HG02798 (cell line): ENCODE measurements at regions not wholly inside any gene's neighbourhood (a gene's known extent, or its start where the extent isn't known, plus 50 kb on each side); places are given as distances from the start of the nearest gene placed in this dataset.
"Not testable (repeated sequence)": the region's sequence is repeated elsewhere in the genome, so short reads cannot be mapped to it uniquely, and the experiment has no call there.

Experiments
- ATAC-seq: cut with Tn5 transposase; IDR thresholded peaks from one replicate; pipeline ENCODE4 v1.9.1; 2021; ENCODE audit warnings: mild to moderate bottlenecking; ENCODE audit not compliant: unreplicated experiment, poor library complexity

DNA sequence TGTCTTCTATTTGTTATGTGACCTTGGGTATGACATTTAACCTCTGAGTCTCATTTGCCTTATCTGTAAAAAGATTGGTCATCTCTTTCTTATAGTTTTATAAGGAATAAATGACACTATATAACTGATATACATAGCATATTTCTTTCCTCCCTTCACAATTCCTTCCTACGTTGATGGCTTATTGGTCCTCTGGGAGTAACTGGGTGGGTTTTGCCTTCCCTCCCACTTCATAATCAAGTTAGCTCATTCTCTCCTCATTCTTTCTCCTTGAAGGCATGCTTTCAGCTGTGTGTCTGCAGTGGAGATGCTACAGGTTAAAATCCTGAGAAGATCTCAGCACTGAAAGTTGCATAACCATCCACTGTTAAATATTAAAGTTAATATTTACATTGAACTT is 382.4 kb downstream of the TMEM38B start:
- ATAC-seq = no peak

- no peak for ATAC-seq
Observed at GRCh38 chr9:106077731-106078130, 383.4 kb downstream of the TMEM38B start.

DNA sequence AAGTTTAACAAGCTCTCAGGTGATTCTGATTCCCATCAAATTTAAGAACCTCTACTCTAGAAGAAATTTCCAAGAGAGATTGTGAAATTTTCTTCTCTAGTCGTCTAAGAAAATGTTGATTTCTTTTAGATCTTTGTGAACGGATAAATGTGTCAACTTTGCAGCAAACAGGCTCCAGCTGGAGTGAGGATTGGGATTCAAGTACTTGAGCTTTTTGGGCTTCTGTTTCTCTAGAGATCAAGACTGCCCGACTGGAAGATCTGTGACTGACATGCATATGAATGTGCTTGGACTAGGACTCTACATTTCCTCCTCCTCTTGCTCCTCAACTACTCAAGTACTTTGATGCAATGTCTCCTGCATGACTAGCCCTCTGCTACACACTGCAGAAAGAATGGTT is 388.3 kb downstream of the TMEM38B start:
- no peak for ATAC-seq

- no peak for ATAC-seq
Observed at GRCh38 chr9:106084702-106085101, 390.4 kb downstream of the TMEM38B start.

DNA sequence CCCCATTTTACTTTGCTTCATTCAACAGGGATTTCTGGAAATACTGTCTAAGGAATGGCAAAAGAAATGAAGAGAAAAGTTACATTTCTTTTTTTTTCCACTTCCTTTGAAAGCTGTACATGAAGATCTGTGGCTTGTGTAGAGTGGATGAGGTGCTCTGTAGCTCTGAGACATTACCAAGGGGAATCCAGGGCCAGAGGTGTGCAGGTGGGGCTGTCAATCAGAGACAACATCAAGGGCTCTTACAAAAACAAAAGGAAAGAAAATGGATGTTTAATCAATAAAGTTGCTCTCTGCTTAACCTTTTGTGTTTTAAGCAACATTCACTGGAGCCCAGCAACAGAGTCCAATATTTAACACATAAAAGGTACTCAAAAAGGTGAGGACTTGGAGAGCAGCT is 391.1 kb downstream of the TMEM38B start:
- ATAC-seq = no peak

GRCh38 chr9:106092083-106092482 is 397.7 kb downstream of the TMEM38B start:
- ATAC-seq = no peak

- no peak for ATAC-seq
Observed at GRCh38 chr9:106102821-106103220, 408.5 kb downstream of the TMEM38B start.

DNA sequence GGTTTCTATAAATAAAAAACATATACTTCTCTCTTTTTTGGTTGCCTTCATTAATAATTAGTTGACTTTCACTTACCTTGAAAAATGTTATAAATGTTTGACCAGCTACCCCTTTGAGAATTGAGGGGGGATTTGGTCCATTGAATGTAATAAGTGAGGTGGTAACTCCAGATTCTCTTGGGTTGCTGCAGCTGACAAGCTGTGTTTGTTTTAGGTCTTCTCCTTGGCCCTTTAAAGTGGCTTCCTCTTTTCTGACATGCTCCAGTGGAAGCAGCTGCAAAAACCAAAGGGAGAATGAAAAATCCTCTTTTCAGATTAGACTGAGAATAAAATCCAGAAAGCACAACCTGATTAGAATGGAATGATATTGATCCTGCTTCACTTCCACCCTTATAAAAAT is 410.5 kb downstream of the TMEM38B start:
- no peak for ATAC-seq

DNA sequence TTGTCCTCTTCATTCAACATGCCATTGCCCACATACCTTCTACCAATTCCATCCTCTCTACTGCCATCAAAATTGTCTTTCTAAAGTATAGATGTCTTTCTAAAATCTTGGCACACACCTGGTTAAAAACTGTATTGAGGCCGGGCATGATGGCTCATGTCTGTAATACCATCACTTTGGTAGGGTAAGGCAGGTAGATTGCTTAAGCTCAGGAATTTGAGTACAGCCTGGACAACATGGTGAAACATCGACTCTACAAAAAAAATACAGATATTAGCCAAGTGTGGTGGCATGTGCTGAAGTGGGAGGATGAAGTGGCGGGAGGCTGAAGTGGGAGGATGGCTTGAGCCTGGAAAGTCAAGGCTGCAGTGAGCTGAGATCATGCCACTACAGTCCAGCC is 412.1 kb downstream of the TMEM38B start:
- ATAC-seq = no peak

- ATAC-seq = no peak
Observed at GRCh38 chr9:106107716-106108115, 413.4 kb downstream of the TMEM38B start.

DNA sequence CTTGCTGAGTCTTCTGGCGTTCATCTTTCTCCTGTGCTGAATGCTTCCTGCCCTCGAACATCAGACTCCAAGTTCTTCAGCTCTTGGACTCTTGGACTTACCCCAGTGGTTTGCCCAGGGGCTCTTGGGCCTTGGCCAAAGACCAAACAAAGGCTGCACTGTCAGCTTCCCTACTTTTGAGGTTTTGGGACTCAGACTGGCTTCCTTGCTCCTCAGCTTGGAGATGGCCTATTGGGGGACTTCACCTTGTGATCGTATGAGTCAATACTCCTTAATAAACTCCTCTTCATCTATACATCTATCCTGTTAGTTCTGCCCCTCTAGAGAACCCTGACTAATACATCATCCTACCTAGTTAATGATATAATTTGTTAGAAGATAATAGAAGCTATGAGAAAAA is 415.4 kb downstream of the TMEM38B start:
- not testable (repeated sequence) for ATAC-seq

GRCh38 chr9:106110483-106110882 is 416.1 kb downstream of the TMEM38B start:
- ATAC-seq = no peak

DNA sequence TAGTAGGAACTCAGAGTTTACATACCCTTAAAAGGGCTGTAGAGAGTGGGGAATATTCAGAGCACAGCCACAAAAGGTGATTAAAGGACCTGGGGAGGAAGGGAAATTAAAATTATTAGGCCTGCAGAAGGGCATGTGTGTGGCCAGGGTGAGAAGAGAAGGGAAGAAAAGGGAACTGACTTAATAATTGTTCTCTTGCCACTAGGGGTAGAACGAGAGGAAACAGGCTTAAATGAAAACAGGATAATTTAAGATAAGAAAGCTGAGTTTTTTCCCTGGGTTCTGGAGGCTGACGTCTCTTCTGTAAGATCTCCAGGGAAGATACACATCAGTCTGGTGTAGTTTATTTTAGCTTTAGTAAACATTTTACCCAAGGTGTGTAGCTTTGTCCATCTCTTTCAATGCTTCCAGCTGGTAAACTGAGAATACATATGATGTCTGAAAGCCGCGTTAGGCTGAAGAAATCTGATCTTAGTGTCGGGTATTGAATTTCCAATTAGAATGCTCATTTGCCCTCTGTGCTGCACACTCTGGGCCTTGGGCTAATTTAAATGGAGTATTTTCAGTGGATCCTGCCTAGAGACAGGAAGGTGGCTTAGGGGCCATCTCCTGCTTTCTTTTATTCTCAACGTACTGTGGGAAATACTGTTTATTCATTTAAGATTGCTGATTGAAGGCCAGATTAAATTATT is 416.8 kb downstream of the TMEM38B start:
- ATAC-seq = no peak

GRCh38 chr9:106112935-106113334 is 418.6 kb downstream of the TMEM38B start:
- no peak for ATAC-seq

DNA sequence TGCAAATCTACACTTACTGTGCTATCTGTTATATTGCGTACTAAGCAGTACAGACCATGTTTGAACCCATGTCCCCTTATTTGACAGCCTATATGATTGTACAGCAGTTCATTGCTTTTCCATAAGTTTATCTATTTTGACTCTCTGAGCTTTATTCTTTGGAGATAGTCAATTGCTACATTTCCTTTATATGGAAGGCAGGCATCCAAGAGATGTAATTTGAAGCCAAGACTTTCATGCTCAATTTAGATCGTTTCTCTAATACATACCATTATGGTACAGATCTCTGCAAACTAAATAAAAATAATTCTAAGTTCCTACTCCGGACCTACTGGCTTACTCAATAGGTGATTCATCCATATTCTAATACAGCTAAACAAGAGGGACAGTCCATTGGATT is 424.8 kb downstream of the TMEM38B start:
- no peak for ATAC-seq

DNA sequence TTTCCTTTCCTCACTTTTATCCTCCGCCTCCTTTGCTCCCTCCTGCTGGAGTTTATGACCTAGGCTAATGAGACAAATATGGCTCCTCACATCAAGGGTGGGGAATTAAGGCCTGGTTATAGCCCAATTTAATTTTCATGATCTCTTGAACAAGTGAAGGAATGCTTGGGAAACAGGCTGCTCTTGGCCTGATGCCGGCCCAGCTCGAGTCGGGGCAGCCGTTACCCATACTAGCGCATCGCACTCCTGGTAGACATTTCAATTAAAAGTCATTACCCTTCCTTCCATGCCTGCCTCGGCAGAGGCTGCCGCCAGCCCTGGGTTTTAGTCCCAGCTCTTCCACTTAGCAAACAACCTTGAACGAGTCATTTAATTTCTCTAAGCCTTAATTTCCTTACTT is 425.7 kb downstream of the TMEM38B start:
- ATAC-seq = no peak

DNA sequence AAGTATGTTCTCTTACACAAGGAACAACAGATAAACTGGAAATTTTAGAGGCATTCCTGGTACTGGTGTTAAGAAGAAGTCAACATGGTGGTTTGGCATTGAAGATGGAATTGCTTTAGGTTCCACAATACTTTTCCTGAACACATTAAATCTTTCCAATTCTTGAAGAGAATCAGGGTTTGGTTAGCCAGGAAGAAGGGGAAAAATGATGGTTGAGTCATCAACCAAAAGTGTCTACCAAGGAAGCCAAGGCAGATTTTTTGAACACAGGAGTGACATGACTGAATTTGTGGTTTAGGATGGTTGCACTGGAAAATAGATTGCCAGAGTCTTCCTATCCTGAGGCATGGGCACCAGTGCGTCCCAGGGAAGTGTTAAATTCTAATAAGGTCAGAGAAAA is 433.4 kb downstream of the TMEM38B start:
- no peak for ATAC-seq

GRCh38 chr9:106130374-106130773 is 436.0 kb downstream of the TMEM38B start:
- no peak for ATAC-seq

DNA sequence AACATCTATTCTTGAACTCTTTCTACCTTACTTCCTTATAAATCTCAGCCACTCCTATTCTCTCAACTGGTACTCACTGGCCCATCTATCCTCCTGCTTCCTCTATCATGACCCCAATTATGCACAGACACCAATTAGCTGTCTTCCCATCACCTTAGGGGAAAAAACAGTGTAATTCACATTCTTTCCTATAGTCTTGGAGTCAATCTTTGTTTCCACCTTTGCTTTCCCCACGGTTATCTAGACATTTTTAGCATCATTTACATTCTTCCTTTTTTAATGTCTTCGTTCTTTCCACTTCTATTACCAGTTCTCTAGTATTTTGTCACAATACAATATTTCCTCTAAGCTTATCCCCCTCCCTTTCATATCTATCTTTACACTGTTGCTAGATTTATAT is 449.4 kb downstream of the TMEM38B start:
- ATAC-seq = no peak

- ATAC-seq = no peak
Observed at GRCh38 chr9:106146066-106146840, 451.9 kb downstream of the TMEM38B start.

DNA sequence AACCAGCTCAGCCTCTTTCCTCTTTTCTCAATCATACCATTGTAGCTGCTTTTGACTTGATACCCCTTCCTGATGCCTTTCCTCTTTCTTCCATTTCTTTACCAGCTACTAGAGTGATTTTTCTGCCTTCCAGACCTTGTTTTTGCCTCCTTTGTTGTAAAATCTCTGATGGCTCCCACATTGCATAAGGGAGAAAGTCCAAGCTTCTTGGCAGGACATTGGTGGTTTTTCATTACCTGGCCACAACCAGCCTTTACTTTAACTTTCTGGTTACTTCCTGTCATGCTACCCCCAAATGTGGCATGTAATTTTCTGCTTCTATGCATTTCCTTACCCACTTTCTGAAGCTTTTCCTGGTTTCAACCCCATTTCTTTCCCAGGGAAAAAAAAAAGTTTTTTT is 452.5 kb downstream of the TMEM38B start:
- no peak for ATAC-seq

DNA sequence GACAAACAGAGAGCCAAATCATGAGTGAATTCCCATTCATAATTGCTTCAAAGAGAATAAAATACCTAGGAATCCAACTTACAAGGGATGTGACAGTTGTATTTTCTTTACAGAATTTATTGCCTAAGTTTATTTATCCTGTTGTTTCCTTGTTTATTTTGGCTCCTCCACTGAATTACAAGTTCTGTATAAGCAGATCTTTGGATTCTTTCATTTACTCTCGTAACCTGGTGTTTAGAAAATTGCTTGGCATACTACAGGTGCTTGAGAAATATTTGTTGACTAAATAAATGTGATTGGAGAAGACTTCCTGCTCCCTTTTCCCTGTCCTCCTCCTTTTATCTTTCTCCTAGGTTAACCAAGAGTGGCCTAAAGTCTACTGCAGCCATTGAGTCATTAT is 455.6 kb downstream of the TMEM38B start:
- no peak for ATAC-seq
